KG1 (cell line): ENCODE measurements at regions not wholly inside any gene's neighbourhood (a gene's known extent, or its start where the extent isn't known, plus 50 kb on each side); places are given as distances from the start of the nearest gene placed in this dataset.
"Not testable (repeated sequence)": the region's sequence is repeated elsewhere in the genome, so short reads cannot be mapped to it uniquely, and the experiment has no call there.

Source experiments
- DNase-seq: peaks from one replicate; lab custom pipeline; 2025; lab: John Stamatoyannopoulos, UW

DNA sequence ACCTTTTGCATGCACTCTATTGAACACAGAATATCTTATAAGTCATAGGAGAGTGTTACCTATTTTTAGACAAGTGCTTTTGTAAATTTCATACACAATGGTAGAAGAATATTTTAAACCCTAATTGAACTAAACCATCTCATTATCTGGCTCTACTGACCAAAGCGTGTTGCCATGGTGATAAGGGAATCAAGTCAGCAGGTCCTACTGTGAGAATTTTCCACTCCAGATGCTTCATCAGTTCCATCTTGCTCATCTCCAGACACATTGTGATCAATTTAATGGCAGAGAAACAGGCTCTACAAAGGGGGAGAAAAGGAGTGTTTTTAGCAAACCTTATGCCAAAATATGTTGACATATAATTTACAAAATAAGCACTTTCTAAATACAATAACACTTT is 621.9 kb upstream of the GHITM start:
- no peak for DNase-seq

- no peak for DNase-seq
These were observed 620.5 kb upstream of the GHITM start for GRCh38 chr10:83518779-83519178.

GRCh38 chr10:83520386-83520785 is 618.9 kb upstream of the GHITM start:
- DNase-seq: not testable (repeated sequence)

- no peak for DNase-seq
These were observed 616.9 kb upstream of the GHITM start for GRCh38 chr10:83522456-83522855.

DNA sequence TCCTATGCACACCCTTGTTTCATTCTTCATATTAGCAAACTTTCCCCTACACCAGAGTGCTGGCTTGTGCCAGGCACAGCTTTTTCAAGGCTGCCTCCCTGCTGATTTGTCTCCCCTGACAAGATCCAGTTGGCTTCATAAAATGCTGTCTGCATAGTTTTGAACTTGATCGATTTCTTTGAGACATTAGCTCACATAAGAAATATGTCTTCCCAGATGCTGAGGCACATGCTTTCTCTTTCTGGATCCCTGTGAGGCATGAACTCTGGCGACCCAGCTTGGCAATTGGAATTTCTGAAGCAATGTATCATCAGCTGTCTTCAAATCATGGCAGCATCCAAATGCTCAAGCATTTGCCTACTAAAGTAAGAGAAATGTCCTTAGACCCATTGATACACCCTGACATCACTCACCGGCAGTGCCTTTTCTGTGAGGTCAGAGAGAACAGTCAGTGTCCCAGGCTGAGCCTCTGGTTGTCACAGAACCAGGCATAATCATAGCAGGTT is 616.4 kb upstream of the GHITM start:
- no peak for DNase-seq

DNA sequence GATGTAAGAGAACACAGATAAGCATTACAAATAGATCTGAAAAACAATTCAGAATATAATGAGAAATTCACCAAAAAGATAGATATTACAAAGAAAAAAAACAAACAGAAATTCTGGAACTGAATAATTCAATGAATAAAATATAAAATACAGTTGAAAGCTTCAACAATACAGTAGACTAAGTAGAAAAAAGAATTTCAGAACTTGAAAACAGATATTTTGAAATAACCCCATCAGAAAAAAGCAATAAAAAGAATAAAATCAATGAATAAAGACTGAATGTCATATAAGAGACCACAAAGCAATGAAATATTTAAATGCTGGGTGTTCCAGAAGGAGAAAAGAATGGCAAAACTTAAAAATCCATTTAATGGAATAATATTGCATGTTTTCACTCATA is 611.4 kb upstream of the GHITM start:
- DNase-seq: no peak

DNA sequence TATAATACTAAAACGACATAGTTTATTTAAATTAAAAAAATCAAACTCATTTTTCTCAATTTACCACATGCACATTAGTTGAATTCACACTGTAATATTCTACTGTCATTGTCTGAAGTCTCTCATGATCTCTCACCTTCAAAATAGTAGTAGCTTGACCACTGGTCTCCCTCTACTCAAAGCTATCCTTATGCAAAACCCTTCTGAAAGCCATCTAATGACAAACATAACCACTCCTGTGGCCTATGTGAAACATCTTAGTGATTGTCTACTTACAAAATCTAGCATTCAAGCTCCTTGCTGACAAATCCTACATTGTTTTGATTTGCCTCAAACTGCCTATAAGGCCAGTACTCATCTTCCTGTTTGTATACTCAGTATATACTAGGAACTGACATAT is 606.0 kb upstream of the GHITM start:
- DNase-seq: no peak

GRCh38 chr10:83536426-83536825 is 602.9 kb upstream of the GHITM start:
- DNase-seq: no peak

DNA sequence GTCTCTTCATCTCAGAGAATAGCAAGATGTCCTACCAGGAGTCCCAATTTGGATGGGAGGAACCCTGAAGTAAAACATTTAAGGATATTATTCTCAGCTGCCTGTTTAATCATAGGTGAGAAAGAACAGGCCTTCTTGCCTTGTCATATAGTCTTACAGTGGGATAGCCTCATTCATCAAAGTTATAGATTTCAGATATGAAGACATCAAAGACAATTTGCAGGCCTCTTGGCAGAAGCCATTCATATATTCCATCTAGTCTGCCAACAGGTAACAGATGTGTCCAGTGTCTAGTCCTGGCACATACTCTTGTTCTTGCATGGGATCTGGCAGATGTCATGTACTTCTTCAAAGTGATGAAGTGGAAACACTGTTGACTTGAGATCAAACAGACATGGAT is 601.3 kb upstream of the GHITM start:
- no peak for DNase-seq

DNA sequence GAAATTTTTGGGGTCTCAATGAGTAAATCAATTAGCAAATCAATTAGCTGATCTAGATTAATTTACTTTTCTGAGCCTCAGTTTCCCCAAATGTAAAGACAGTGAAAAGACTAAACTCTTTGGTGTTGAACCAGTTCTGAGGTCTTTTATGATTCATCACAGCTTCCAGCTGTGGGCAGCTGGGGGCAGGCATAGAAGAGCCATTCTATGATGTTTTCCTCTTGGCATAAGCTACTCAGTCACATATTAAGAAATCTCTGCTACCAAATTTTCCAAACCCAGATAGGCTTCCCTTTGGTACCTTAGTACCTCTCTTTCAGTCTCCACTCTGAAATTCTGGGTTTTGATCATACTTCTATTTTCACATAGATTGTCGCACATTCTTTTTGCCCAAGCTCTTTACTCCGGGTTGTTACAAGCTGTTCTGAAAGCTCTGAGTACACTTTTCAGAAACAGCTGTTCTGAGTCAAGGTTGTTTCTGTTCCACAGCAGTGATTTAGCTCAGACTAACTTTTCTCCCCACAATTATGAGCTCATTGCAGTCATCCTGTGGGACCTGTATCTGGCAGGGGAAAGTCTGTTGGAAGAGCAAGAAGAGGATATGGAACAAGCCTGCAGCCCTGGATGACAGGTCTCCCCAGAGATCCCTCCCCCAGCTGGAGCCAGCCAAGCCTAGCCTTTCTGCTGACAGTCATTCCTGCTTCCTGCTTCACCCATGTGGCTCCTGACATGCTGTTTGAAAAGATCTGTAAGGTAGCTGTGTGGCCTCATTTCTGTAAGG is 599.6 kb upstream of the GHITM start:
- DNase-seq: no peak

- DNase-seq: no peak
These were observed 598.3 kb upstream of the GHITM start for GRCh38 chr10:83541046-83541445.

DNA sequence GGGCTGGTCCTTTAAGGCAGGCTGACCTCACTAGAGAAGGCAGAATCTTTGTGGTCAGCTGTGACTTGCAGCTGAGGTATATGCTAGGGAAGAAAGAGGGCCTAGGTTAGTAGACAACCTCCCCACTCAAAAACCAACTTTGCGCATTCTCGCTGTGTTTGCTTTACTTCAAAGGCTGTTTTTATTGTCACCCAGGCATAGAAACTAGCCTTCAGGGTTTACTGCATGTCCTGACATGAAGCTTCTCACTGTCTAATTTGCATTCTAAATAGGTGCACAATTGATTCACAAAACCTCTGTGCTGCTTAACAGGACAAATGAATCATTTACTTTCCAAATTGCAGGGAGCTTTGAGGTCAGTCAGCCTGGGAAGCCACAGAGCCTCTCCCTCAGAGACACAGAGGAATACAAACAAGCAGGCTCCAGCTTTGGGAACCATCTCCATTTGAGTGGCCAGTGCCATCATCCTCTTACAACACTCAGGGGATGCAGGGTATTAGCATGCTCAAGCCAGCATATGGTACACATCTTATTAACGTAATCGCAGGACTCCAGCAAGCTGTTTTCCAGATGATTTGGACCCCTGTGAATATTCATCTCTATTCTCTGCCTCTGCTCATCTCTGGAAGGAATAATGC is 596.4 kb upstream of the GHITM start:
- DNase-seq: no peak

DNA sequence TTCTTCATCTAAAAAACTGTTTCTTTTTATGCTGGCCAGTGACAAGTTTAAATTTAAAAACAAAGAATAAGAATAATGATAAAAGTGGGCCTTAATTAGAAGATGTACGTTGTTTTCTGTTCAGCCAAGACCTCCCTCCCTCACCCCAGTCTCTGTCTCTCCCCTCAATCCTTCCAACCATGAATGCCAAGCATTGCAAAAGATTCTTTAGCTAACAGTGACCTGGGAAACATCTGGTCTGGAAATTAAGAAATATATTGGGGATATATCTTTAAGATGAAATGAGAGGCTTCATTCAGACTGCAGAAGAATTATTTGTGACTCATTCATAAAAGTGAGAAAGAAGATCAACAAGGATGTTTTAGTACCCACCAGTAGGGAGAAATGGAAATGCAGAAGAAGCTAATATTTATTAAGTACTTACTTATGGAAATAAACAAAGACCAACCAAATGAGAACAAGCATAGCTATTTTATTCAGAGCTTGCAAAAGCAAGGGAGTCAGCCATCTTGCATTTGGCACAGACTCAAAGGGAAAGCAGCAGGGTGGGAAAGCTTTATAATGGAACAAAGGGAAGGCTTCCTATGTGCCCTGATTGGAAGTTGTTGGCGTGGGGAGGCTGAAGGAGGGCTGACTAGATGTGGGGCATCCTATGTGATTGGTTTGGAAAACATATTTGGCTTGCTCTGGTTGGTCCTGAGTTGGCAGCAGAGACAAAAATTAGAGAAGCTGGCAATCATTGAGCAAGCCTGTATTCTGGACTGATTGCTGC is 595.4 kb upstream of the GHITM start:
- DNase-seq: no peak

DNA sequence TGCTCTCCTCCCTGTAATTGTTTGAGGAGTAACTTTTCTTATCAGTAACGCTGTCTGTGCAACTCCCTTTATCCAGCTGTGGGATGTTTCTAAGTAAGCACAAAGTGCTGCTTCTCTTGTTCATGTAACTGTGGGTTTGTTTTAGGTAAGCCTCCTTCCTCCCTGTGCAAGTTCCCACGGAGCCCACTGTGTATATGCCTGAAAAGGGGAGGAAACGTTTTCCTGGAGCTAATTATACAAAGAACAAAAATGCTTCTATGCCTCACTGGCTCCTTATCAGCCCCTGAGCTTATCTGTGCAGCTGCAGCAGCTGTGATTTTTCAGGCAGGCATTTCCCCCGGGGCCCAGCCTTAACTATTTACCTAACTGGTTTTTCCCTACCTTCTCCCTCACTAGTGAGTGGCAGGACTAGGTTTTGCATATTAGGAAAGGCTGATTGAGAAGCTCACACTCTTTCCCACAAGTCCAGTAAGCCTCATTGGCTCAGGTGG is 593.4 kb upstream of the GHITM start:
- DNase-seq: no peak

- DNase-seq: not testable (repeated sequence)
These were observed 588.1 kb upstream of the GHITM start for GRCh38 chr10:83551190-83551589.

DNA sequence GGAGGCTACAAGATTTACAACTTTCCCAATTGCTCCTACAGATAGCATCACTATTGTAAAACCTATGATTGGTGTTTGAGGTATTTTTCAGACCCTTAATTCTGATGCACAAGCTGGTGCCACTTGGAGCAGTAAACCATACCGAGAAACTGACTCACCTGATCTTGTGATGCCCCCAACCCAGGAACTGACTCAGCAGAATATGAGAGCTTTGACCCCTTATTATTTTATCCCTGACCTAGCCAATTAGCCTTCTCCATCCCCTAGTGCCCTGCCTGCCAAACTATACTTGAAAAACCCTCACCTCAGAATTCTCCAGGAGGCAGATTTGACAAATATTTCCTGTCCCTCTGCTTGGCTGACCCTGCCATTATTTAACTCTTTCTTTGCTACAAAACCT is 585.9 kb upstream of the GHITM start:
- no peak for DNase-seq

DNA sequence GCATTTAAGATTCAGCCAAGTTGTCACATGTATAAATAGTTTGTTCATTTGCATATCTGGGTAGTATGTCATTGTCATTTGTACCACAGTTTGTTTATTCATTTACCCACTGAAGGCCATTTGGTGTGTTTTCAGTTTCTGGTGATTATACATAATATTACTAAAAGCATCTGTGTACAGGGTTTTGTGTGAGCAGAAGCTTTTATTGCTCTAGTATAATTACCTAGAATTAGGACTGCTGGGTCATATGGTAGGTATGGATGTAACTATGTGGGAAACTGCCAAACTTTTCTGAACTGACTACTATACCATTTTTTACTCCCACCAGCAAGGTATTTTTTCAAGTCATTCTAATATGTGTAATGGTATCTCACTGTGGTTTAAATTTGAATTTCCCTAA is 584.0 kb upstream of the GHITM start:
- no peak for DNase-seq

GRCh38 chr10:83562381-83562780 is 576.9 kb upstream of the GHITM start:
- DNase-seq: no peak

- DNase-seq: no peak
These were observed 574.3 kb upstream of the GHITM start for GRCh38 chr10:83564889-83565588.

DNA sequence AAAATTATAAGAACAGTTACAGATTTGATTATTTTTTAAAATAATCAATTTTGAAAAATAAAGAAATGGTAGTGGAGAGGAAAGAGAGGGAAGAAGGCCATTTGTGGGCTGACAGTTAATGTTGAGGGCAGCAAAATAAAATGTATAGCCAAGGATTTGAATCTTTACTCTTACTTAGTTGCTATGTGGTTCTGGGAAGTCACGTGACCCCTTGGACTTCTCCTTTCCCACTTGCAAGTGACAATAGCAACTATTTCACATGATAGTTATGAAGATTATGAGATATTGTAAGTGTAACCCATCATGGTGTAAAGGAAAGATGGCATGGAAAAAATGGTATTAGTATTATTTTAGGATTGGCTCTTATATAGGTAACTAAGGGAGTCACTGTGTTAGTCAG is 567.3 kb upstream of the GHITM start:
- no peak for DNase-seq

DNA sequence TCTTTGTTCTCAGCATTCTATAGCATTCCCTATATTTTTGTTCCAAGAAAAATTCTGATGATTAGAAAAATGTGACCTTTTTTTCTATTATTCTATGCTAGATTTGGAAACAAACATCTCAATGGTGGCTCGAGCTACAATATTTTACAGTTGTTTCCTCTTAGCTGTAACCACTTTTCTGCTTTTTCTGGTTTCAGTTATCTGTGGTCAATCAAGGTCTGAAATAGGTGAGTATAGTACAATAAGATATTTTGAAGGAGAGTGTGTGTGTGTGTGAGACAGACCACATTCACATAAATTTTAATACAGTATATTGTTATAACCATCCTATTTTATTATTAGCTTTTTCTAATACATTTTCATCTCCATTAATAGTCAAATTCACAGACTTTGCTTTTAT is 564.5 kb upstream of the GHITM start:
- DNase-seq: no peak

DNA sequence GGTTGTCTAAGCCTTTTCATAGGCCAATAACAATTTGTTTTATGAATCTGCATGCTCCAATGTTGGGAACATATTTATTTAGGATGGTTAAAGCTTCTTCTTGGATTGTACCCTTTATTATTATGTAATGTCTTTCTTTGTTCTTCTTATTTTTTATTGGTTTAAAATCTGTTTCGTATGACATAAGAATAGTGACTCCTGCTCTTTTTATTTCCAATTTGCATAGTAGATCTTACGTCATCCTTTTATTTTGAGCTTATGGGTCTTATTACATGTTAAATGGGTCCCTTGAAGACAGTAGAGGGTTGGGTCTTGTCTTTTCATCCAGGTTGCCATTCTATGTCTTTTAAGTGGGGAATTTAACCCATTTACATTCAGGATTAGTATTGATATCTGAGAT is 561.9 kb upstream of the GHITM start:
- no peak for DNase-seq
